Uterus (tissue), 3 donors: ENCODE measurements at regions not wholly inside any gene's neighbourhood (a gene's known extent, or its start where the extent isn't known, plus 50 kb on each side); places are given as distances from the start of the nearest gene placed in this dataset.

Source experiments
- DNase-seq, 2 donors: peaks; one replicate each; pipeline ENCODE4 v3.0.0-alpha.2; 2019 to 2020
- H3K27ac ChIP-seq, 2 donors: fragments of 200-600 bp; sonication (generic); 1 replicate in 1 of 2; 2 replicates in 1 of 2; pipeline ENCODE4 v1.5.1; 2016 to 2018
- H3K27me3 ChIP-seq, 2 donors: fragments of 200-600 bp; sonication (generic); one replicate each; pipeline ENCODE4 v1.5.1; 2018 to 2019; ENCODE audit warnings: control low read depth in 1 of 2
- H3K36me3 ChIP-seq, 2 donors: fragments of 200-600 bp; sonication (generic); one replicate each; pipeline ENCODE4 v1.5.1; 2019; ENCODE audit warnings: control low read depth in 1 of 2
- H3K4me1 ChIP-seq, 2 donors: fragments of 200-600 bp; sonication (generic); one replicate each; pipeline ENCODE4 v1.5.1; 2018 to 2019; ENCODE audit warnings: control low read depth in 1 of 2
- H3K4me3 ChIP-seq, 2 donors: fragments of 200-600 bp; sonication (generic); 1 replicate in 1 of 2; 2 replicates in 1 of 2; pipeline ENCODE4 v1.5.1; 2018 to 2019; ENCODE audit warnings: mild to moderate bottlenecking in 1 of 2
- H3K9me3 ChIP-seq, 2 donors: fragments of 200-600 bp; sonication (generic); one replicate each; pipeline ENCODE4 v1.5.1; 2019; ENCODE audit warnings: control low read depth in 1 of 2
- POLR2A ChIP-seq, 2 donors: fragments of 450-650 bp; IDR thresholded peaks; one replicate each; pipeline ENCODE4 v1.6.1; 2016; ENCODE audit warnings: antibody characterized with exemption in 2 of 2, mild to moderate bottlenecking in 1 of 2, moderate library complexity in 1 of 2
- intact Hi-C: fragments of 100-400 bp; cut with DNase I; formaldehyde crosslinking; loops from one replicate; pipeline ENCODE4 v1.15.1; 2023; ENCODE audit warnings: low total_unique reads
- TF ChIP-seq, protein P1 (sequence below), 4 experiments: fragments of 200-600 bp in 2 of 4; fragments of 450-650 bp in 2 of 4; sonication (generic) in 2 of 4; IDR thresholded peaks; one replicate each; pipeline ENCODE4 v1.5.1; 2016 to 2019; ENCODE audit warnings: antibody characterized with exemption in 4 of 4, mild to moderate bottlenecking in 2 of 4, moderate library complexity in 1 of 4
- donor health status: DM: yes; HTN: yes; CAD: no.

- H3K9me3 ChIP-seq, result no peaks in the 10 kb centered on the region
- no peaks in the 10 kb centered on the region for H3K27me3 ChIP-seq
- H3K4me3 ChIP-seq, result no peak overlapping the region
- TF ChIP-seq POLR2A (IDR thresholded peaks at IDR 0.05), result no peak
- TF ChIP-seq, protein P1, sequence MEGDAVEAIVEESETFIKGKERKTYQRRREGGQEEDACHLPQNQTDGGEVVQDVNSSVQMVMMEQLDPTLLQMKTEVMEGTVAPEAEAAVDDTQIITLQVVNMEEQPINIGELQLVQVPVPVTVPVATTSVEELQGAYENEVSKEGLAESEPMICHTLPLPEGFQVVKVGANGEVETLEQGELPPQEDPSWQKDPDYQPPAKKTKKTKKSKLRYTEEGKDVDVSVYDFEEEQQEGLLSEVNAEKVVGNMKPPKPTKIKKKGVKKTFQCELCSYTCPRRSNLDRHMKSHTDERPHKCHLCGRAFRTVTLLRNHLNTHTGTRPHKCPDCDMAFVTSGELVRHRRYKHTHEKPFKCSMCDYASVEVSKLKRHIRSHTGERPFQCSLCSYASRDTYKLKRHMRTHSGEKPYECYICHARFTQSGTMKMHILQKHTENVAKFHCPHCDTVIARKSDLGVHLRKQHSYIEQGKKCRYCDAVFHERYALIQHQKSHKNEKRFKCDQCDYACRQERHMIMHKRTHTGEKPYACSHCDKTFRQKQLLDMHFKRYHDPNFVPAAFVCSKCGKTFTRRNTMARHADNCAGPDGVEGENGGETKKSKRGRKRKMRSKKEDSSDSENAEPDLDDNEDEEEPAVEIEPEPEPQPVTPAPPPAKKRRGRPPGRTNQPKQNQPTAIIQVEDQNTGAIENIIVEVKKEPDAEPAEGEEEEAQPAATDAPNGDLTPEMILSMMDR (IDR thresholded peaks at IDR 0.05), result no peak
- DNase-seq, result no peak
- intact Hi-C loops, result no loop called here
- no peaks in the 10 kb centered on the region for H3K4me1 ChIP-seq
- no peaks in the 10 kb centered on the region for H3K36me3 ChIP-seq
- H3K27ac ChIP-seq, result no peak overlapping the region
These were observed 51.4 kb upstream of the LSM6 start for GRCh38 chr4:146124023-146124680.

- Histone ChIP-seq H3K27ac (no peak overlapping the region), H3K9me3 (no peaks in the 10 kb centered on the region), H3K27me3 (no peaks in the 10 kb centered on the region), H3K4me1 (no peaks in the 10 kb centered on the region), H3K4me3 (no peak overlapping the region), H3K36me3 (no peaks in the 10 kb centered on the region)
- DNase-seq, result no peak
- TF ChIP-seq, protein P1 (IDR thresholded peaks at IDR 0.05), result no peak
- TF ChIP-seq POLR2A (IDR thresholded peaks at IDR 0.05), result no peak
- intact Hi-C loops, result no loop called here
These were observed 52.3 kb upstream of the LSM6 start for GRCh38 chr4:146123231-146123630.

DNA sequence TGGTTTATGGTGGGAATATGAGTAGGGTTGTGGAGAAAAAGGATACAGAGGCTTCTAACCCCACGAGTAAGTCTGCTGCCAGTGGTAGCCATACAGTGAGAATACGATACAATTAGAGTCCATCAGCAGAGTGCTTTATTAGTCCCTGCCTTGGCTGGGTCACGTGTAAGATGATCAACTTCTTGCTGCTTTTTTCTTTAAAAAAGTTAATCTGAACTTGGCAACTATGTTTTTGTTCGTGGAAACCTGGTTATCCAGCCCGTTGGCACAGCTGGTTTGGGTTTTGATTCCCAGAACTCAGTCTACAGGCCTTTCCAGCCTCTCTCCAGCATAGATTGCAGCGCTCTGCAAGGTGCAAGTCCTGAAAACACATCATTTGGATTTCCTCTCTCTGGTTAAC lies 53.1 kb upstream of the LSM6 start:
- H3K4me3 ChIP-seq, result no peak overlapping the region
- no peaks in the 10 kb centered on the region for H3K27me3 ChIP-seq
- DNase-seq, result no peak
- no peaks in the 10 kb centered on the region for H3K9me3 ChIP-seq
- no peak overlapping the region for H3K27ac ChIP-seq
- intact Hi-C loops, result no loop called here
- no peak for TF ChIP-seq POLR2A (IDR thresholded peaks at IDR 0.05)
- TF ChIP-seq, protein P1 (IDR thresholded peaks at IDR 0.05), result no peak
- no peaks in the 10 kb centered on the region for H3K4me1 ChIP-seq
- no peaks in the 10 kb centered on the region for H3K36me3 ChIP-seq

DNA sequence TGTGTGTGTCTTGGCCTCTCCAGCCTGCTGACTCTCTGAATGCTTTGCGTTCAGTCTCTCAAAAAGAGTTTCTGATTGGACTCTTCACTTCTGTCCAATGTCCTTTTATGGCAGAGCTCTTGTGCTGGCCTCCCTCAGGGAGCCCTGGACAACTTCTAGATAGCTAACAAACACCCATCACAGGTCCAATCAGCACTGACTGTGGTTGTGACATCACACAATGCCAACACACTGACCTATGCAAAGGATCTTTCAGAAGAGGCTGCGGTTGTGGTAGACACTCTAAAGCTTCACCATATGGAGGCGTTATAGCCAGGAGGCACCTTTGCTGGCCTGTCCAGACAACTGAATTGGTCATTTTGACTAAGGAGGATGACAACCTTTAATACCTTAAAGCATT lies 53.8 kb upstream of the LSM6 start:
- Histone ChIP-seq H3K4me3 (no peak overlapping the region), H3K9me3 (no peaks in the 10 kb centered on the region), H3K27ac (no peak overlapping the region), H3K36me3 (no peaks in the 10 kb centered on the region), H3K4me1 (no peaks in the 10 kb centered on the region), H3K27me3 (no peaks in the 10 kb centered on the region)
- TF ChIP-seq POLR2A (IDR thresholded peaks at IDR 0.05), result no peak
- TF ChIP-seq, protein P1 (IDR thresholded peaks at IDR 0.05), result no peak
- no peak for DNase-seq
- intact Hi-C loops, result no loop called here

- Histone ChIP-seq H3K4me1 (no peaks in the 10 kb centered on the region), H3K36me3 (no peaks in the 10 kb centered on the region), H3K4me3 (no peak overlapping the region), H3K9me3 (no peaks in the 10 kb centered on the region), H3K27ac (no peak overlapping the region), H3K27me3 (no peaks in the 10 kb centered on the region)
- TF ChIP-seq, protein P1 (IDR thresholded peaks at IDR 0.05), result no peak
- no peak for TF ChIP-seq POLR2A (IDR thresholded peaks at IDR 0.05)
- no peak for DNase-seq
- intact Hi-C loops, result no loop called here
These were observed 55.6 kb upstream of the LSM6 start for GRCh38 chr4:146119845-146120404.
